ENCODE measurements at regions not wholly inside any gene's neighbourhood (a gene's known extent, or its start where the extent isn't known, plus 50 kb on each side); places are given as distances from the start of the nearest gene placed in this dataset.

- no peak for TF ChIP-seq CTCF (IDR thresholded peaks at IDR 0.05; ENCODE audit: borderline replicate concordance, insufficient read depth, low read depth, low read length)
- no peak overlapping the region for H3K4me3 ChIP-seq (ENCODE audit: low read depth, low read length)
Observed at GRCh38 chr9:16336833-16337232, 533.6 kb downstream of the BNC2 start.

GRCh38 chr9:16337322-16338029 lies 533.0 kb downstream of the BNC2 start:
- no peak for TF ChIP-seq CTCF (IDR thresholded peaks at IDR 0.05; ENCODE audit: borderline replicate concordance, insufficient read depth, low read depth, low read length)
- no peak overlapping the region for H3K4me3 ChIP-seq (ENCODE audit: low read depth, low read length)

GRCh38 chr9:16341177-16341576 lies 529.3 kb downstream of the BNC2 start:
- TF ChIP-seq CTCF (IDR thresholded peaks at IDR 0.05; ENCODE audit: borderline replicate concordance, insufficient read depth, low read depth, low read length) = no peak

GRCh38 chr9:16342246-16343020 lies 528.0 kb downstream of the BNC2 start:
- TF ChIP-seq CTCF (IDR thresholded peaks at IDR 0.05; ENCODE audit: borderline replicate concordance, insufficient read depth, low read depth, low read length) = no peak
- no peak overlapping the region for H3K4me3 ChIP-seq (ENCODE audit: low read depth, low read length)

More at GRCh38 chr9:16341177-16341576, 529.3 kb downstream of the BNC2 start:
- H3K4me3 ChIP-seq (ENCODE audit: low read depth, low read length) = no peak overlapping the region

- no peak overlapping the region for H3K4me3 ChIP-seq (ENCODE audit: low read depth, low read length)
- TF ChIP-seq CTCF (IDR thresholded peaks at IDR 0.05; ENCODE audit: borderline replicate concordance, insufficient read depth, low read depth, low read length) = no peak
Observed at GRCh38 chr9:16343249-16344237, 526.9 kb downstream of the BNC2 start.

- no peak for TF ChIP-seq CTCF (IDR thresholded peaks at IDR 0.05; ENCODE audit: borderline replicate concordance, insufficient read depth, low read depth, low read length)
Observed at GRCh38 chr9:16344343-16344742, 526.1 kb downstream of the BNC2 start.

More at GRCh38 chr9:16344343-16344742, 526.1 kb downstream of the BNC2 start:
- no peak overlapping the region for H3K4me3 ChIP-seq (ENCODE audit: low read depth, low read length)

Data from GM12875 (cell line).